IMR-90 (cell line): ENCODE measurements at regions not wholly inside any gene's neighbourhood (a gene's known extent, or its start where the extent isn't known, plus 50 kb on each side); places are given as distances from the start of the nearest gene placed in this dataset.

Experiments used
- ATAC-seq: fragments of 200-7000 bp; cut with Tn5 transposase; 2 replicates; pipeline ENCODE4 v1.9.1; 2020; ENCODE audit warnings: low read depth, mild to moderate bottlenecking, moderate library complexity
- BruUV-seq: library from RNA; stranded (reverse); fragments of 400-500 nt; replicated peaks from 2 replicates; lab custom pipeline; 2021; lab: Mats Ljungman, UMichigan
- CTCF ChIA-PET: fragments of 300-600 bp; formaldehyde crosslinking; extraction: SDS; loops from one replicate; lab custom pipeline; 2021; ENCODE audit warnings: antibody characterized with exemption; lab: Yijun Ruan, JAX
- POLR2A ChIA-PET: fragments of 300-600 bp; sonication (Branson Sonifier 250); formaldehyde crosslinking; loops from one replicate; lab custom pipeline; 2022; ENCODE audit warnings: antibody characterized with exemption; ENCODE audit not compliant: unreplicated experiment; lab: Charles Lee
- DNase-seq: peaks from one replicate; pipeline ENCODE4 v3.0.0; 2013
- H2AFZ ChIP-seq: replicated peaks from 2 replicates; pipeline ENCODE3; 2013; ENCODE audit warnings: low read length, mild to moderate bottlenecking; ENCODE audit not compliant: poor library complexity
- H2AK5ac ChIP-seq: 2 replicates; pipeline ENCODE4 v1.6.1; 2013; ENCODE audit warnings: low read depth, low read length, inconsistent platforms
- H2AK9ac ChIP-seq: replicated peaks from 2 replicates; pipeline ENCODE3; 2013; ENCODE audit warnings: mild to moderate bottlenecking, low read depth, low read length, moderate library complexity; ENCODE audit not compliant: poor library complexity
- H2BK120ac ChIP-seq: 2 replicates; pipeline ENCODE4 v1.6.1; 2013; ENCODE audit warnings: low read depth, low read length, inconsistent platforms
- H2BK15ac ChIP-seq: 3 replicates; pipeline ENCODE4 v1.6.1; 2013; ENCODE audit warnings: low read depth, low read length, inconsistent platforms
- H2BK20ac ChIP-seq: 2 replicates; pipeline ENCODE4 v1.6.1; 2013; ENCODE audit warnings: low read depth, mild to moderate bottlenecking, inconsistent platforms, low read length, moderate library complexity
- H2BK5ac ChIP-seq: 2 replicates; pipeline ENCODE4 v1.6.1; 2013; ENCODE audit warnings: mild to moderate bottlenecking, low read depth, low read length, inconsistent platforms; ENCODE audit not compliant: poor library complexity, severe bottlenecking
- H3K14ac ChIP-seq: replicated peaks from 2 replicates; pipeline ENCODE4 v1.6.1; 2013; ENCODE audit warnings: low read depth, low read length, inconsistent platforms
- H3K18ac ChIP-seq: 2 replicates; pipeline ENCODE4 v1.6.1; 2013; ENCODE audit warnings: low read depth, low read length, control low read depth
- H3K23ac ChIP-seq: 2 replicates; pipeline ENCODE4 v1.6.1; 2013; ENCODE audit warnings: low read depth, low read length, inconsistent platforms
- H3K27ac ChIP-seq: 2 replicates; pipeline ENCODE4 v1.5.1; 2013; ENCODE audit warnings: mild to moderate bottlenecking, control low read depth, low read length; ENCODE audit not compliant: insufficient read depth
- H3K27me3 ChIP-seq: 2 replicates; pipeline ENCODE4 v1.6.1; 2013; ENCODE audit warnings: low read length; ENCODE audit not compliant: control insufficient read depth, insufficient read depth
- H3K36me3 ChIP-seq: 2 replicates; pipeline ENCODE4 v1.6.1; 2013; ENCODE audit warnings: low read length, mixed read lengths; ENCODE audit not compliant: control insufficient read depth, insufficient read depth
- H3K4ac ChIP-seq: 2 replicates; pipeline ENCODE4 v1.6.1; 2013; ENCODE audit warnings: low read depth, low read length, inconsistent platforms
- H3K4me1 ChIP-seq: 2 replicates; pipeline ENCODE4 v1.6.1; 2013; ENCODE audit warnings: low read length, mixed read lengths; ENCODE audit not compliant: control insufficient read depth, insufficient read depth
- H3K4me2 ChIP-seq: 2 replicates; pipeline ENCODE4 v1.6.1; 2013; ENCODE audit warnings: low read depth, mild to moderate bottlenecking, control low read depth, low read length, moderate library complexity
- H3K4me3 ChIP-seq: 2 replicates; pipeline ENCODE4 v1.5.1; 2013; ENCODE audit warnings: low read depth, mild to moderate bottlenecking, control low read depth, low read length, moderate library complexity; ENCODE audit not compliant: insufficient read depth
- H3K56ac ChIP-seq: 2 replicates; pipeline ENCODE4 v1.6.1; 2013; ENCODE audit warnings: low read length, inconsistent platforms; ENCODE audit not compliant: insufficient read depth; ENCODE audit errors: extremely low read depth
- H3K79me1 ChIP-seq, 2 experiments: 2 replicates each; pipeline ENCODE4 v1.6.1; 2013; ENCODE audit warnings: low read length in 2 of 2, inconsistent platforms in 1 of 2, low read depth in 1 of 2
- H3K9ac ChIP-seq: 2 replicates; pipeline ENCODE4 v1.6.1; 2013; ENCODE audit warnings: low read depth, low read length, control low read depth
- H3K9me1 ChIP-seq: 2 replicates; pipeline ENCODE4 v1.6.1; 2013; ENCODE audit warnings: low read length, inconsistent platforms; ENCODE audit not compliant: insufficient read depth
- H3K9me3 ChIP-seq: 2 replicates; pipeline ENCODE4 v1.6.1; 2013; ENCODE audit warnings: low read length; ENCODE audit not compliant: control insufficient read depth, insufficient read depth
- H4K20me1 ChIP-seq: 2 replicates; pipeline ENCODE4 v1.6.1; 2013; ENCODE audit warnings: low read length, inconsistent platforms; ENCODE audit not compliant: insufficient read depth
- H4K5ac ChIP-seq: 2 replicates; pipeline ENCODE4 v1.6.1; 2013; ENCODE audit warnings: mild to moderate bottlenecking, low read depth, low read length, control low read depth
- H4K8ac ChIP-seq, 2 experiments: 2 replicates each; pipeline ENCODE4 v1.6.1; 2013; ENCODE audit warnings: low read depth in 2 of 2, low read length in 2 of 2, control low read depth in 1 of 2, inconsistent platforms in 1 of 2
- H4K91ac ChIP-seq: 2 replicates; pipeline ENCODE4 v1.6.1; 2013; ENCODE audit warnings: low read depth, low read length, inconsistent platforms; ENCODE audit not compliant: insufficient read depth
- BHLHE40 ChIP-seq: fragments of 150-350 bp; IDR thresholded peaks from 2 replicates; pipeline ENCODE4 v1.6.1; 2016; ENCODE audit warnings: mild to moderate bottlenecking, low read depth, low read length
- CEBPB ChIP-seq: IDR thresholded peaks from 2 replicates; pipeline ENCODE4 v1.6.1; 2012; ENCODE audit warnings: low read depth, low read length, improper control_type of control experiment
- CHD1 ChIP-seq: IDR thresholded peaks from 2 replicates; pipeline ENCODE4 v1.6.1; 2012; ENCODE audit warnings: low read depth, low read length, improper control_type of control experiment
- CTCF ChIP-seq: conservative IDR thresholded peaks from 2 replicates; pipeline ENCODE4 v1.5.1; 2012; ENCODE audit warnings: mild to moderate bottlenecking, low read depth, low read length, improper control_type of control experiment
- ELK1 ChIP-seq: fragments of 150-350 bp; IDR thresholded peaks from 2 replicates; pipeline ENCODE4 v1.6.1; 2016; ENCODE audit warnings: low read depth, mild to moderate bottlenecking, low read length, moderate library complexity, borderline replicate concordance
- FOS ChIP-seq: fragments of 150-350 bp; IDR thresholded peaks from 2 replicates; pipeline ENCODE4 v1.6.1; 2016; ENCODE audit warnings: low read depth, low read length
- MAFK ChIP-seq: IDR thresholded peaks from 2 replicates; pipeline ENCODE4 v1.6.1; 2012; ENCODE audit warnings: low read depth, low read length, improper control_type of control experiment
- MAZ ChIP-seq: IDR thresholded peaks from 2 replicates; pipeline ENCODE4 v1.6.1; 2012; ENCODE audit warnings: low read depth, mild to moderate bottlenecking, low read length, improper control_type of control experiment, moderate library complexity, borderline replicate concordance
- MXI1 ChIP-seq: IDR thresholded peaks from 2 replicates; pipeline ENCODE4 v1.6.1; 2012; ENCODE audit warnings: low read depth, mild to moderate bottlenecking, low read length, moderate library complexity, borderline replicate concordance
- NFE2L2 ChIP-seq: fragments of 150-350 bp; IDR thresholded peaks from 2 replicates; pipeline ENCODE4 v1.6.1; 2016; ENCODE audit warnings: low read depth, mild to moderate bottlenecking, low read length
- POLR2A ChIP-seq: IDR thresholded peaks from 2 replicates; pipeline ENCODE4 v1.6.1; 2012; ENCODE audit warnings: mild to moderate bottlenecking, low read depth, low read length
- RAD21 ChIP-seq: IDR thresholded peaks from 2 replicates; pipeline ENCODE4 v1.6.1; 2012; ENCODE audit warnings: low read length, improper control_type of control experiment
- RCOR1 ChIP-seq: IDR thresholded peaks from 2 replicates; pipeline ENCODE4 v1.6.1; 2012; ENCODE audit warnings: mild to moderate bottlenecking, low read length, improper control_type of control experiment; ENCODE audit not compliant: insufficient replicate concordance
- RFX5 ChIP-seq: IDR thresholded peaks from 2 replicates; pipeline ENCODE4 v1.8.0; 2012; ENCODE audit warnings: low read depth, mild to moderate bottlenecking, low read length, moderate library complexity
- SMC3 ChIP-seq: fragments of 150-350 bp; IDR thresholded peaks from 2 replicates; pipeline ENCODE4 v1.6.1; 2016; ENCODE audit warnings: low read depth, mild to moderate bottlenecking, antibody characterized with exemption, low read length, moderate library complexity
- USF2 ChIP-seq: fragments of 150-350 bp; IDR thresholded peaks from 2 replicates; pipeline ENCODE4 v1.6.1; 2017; ENCODE audit warnings: mild to moderate bottlenecking, antibody characterized with exemption, low read length, low read depth
- whole genome bisulfite sequencing, 2 experiments: methylation state at CpG; one replicate each; pipeline versions ENCODE4 v1.1.5 to v1.1.7; 2013; ENCODE audit warnings: missing lambda C conversion rate in 2 of 2; ENCODE audit not compliant: insufficient read length in 1 of 2; ENCODE audit errors: extremely low coverage in 2 of 2; 5-methylcytosine and 5-hydroxymethylcytosine counted together
- dilution Hi-C: fragments of 300-500 bp; cut with HindIII; formaldehyde crosslinking; loops from one replicate; pipeline ENCODE4 v1.14.3; 2018; ENCODE audit warnings: low sequenced_read_pairs; ENCODE audit not compliant: unreplicated experiment
- in situ Hi-C: fragments of 300-500 bp; cut with MboI; formaldehyde crosslinking; loops from 3 replicates; pipeline ENCODE4 v1.14.3; 2019; ENCODE audit warnings: low sequenced_read_pairs, inconsistent platforms, mixed read lengths
- intact Hi-C: fragments of 100-400 bp; cut with micrococcal nuclease; formaldehyde crosslinking; loops from 2 replicates; pipeline ENCODE4 v1.10.0; 2022

DNA sequence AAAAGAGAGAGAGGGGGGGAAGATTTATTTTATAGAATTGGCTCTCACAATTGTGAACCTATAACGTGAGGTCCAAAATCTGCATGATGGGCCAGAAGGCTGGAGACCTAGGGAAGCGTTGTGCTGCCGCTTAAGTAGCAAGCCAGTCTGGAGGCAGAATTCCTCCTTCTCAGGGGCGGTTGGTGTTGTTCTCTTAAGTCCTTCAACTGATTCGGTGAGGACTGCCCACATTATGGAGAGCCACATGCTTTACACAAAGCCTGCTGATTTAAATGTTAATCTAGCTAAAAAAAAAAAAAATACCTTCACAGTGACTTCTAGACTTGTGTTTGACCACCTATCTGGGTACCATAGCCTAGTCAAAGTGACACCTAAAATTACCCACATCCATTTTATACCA lies 64.2 kb upstream of the CKS2 start:
- Histone ChIP-seq H3K9ac (no peak overlapping the region), H3K18ac (no peak overlapping the region), H2AK5ac (no peak overlapping the region), H3K79me1 (no peaks in the 10 kb centered on the region), H2AK9ac (no peak overlapping the region), H2BK20ac (no peak overlapping the region), H3K23ac (no peak overlapping the region), H2AFZ (no peak overlapping the region), H3K14ac (no peak overlapping the region), H2BK15ac (no peak overlapping the region), H4K8ac (no peak overlapping the region), H3K4me1 (peaks cover 3% of the 10 kb centered on the region; the same call in 1 of the 2 replicates), H2BK5ac (no peak overlapping the region), H2BK120ac (no peak overlapping the region), H3K9me1 (no peaks in the 10 kb centered on the region), H3K36me3 (no peaks in the 10 kb centered on the region), H4K20me1 (no peaks in the 10 kb centered on the region), H3K4me3 (no peak overlapping the region), H3K56ac (no peak overlapping the region), H4K5ac (no peak overlapping the region), H3K27ac (no peak overlapping the region), H4K91ac (no peak overlapping the region), H3K4me2 (no peak overlapping the region), H3K27me3 (peaks cover 3% of the 10 kb centered on the region), H3K9me3 (no peaks in the 10 kb centered on the region), H3K4ac (no peak overlapping the region)
- DNase-seq (no peak), ATAC-seq (no peak)
- no TSS peak for BruUV-seq
- no CpG with 5 or more reads among the region's 5 CpGs for WGBS, 2 experiments
- ChIA-PET CTCF (no interaction called here), POLR2A (no interaction called here)
- in situ Hi-C loops (no loop called here), intact Hi-C loops (no loop called here), dilution Hi-C loops (no loop called here)
- no peak for TF ChIP-seq NFE2L2
- no peak for TF ChIP-seq MAZ
- TF ChIP-seq MAFK = no peak
- no peak for TF ChIP-seq BHLHE40
- TF ChIP-seq SMC3 = no peak
- TF ChIP-seq USF2 = no peak
- no peak for TF ChIP-seq ELK1
- TF ChIP-seq RAD21 = no peak
- no peak for TF ChIP-seq CTCF
- no peak for TF ChIP-seq RCOR1
- no peak for TF ChIP-seq FOS
- TF ChIP-seq MXI1 = no peak
- no peak for TF ChIP-seq RFX5
- TF ChIP-seq POLR2A = no peak
- no peak for TF ChIP-seq CHD1
- no peak for TF ChIP-seq CEBPB
